H1 (cell line): ENCODE measurements at regions not wholly inside any gene's neighbourhood (a gene's known extent, or its start where the extent isn't known, plus 50 kb on each side); places are given as distances from the start of the nearest gene placed in this dataset.

Source experiments
- ATF3 ChIP-seq: IDR thresholded peaks from 2 replicates; pipeline ENCODE4 v1.6.1; 2011; ENCODE audit warnings: low read depth, mild to moderate bottlenecking, low read length; ENCODE audit not compliant: insufficient read depth
- CEBPB ChIP-seq: IDR thresholded peaks from 2 replicates; pipeline ENCODE4 v1.6.1; 2012; ENCODE audit warnings: low read depth, low read length
- CTCF ChIP-seq, 3 experiments: IDR thresholded peaks; 1 replicate in 2 of 3; 2 replicates in 1 of 3; pipeline versions ENCODE4 v1.5.1 to v1.6.1; 2011; ENCODE audit warnings: low read length in 3 of 3, mild to moderate bottlenecking in 3 of 3, inconsistent platforms in 2 of 3, low read depth in 1 of 3, moderate library complexity in 1 of 3; ENCODE audit not compliant: insufficient read depth in 1 of 3; ENCODE audit errors: control extremely low read depth in 1 of 3
- EZH2 ChIP-seq: fragments of 200-600 bp; sonication (generic); IDR thresholded peaks from 2 replicates; pipeline ENCODE4 v1.7.1; 2012; ENCODE audit warnings: low read depth, mild to moderate bottlenecking, moderate library complexity, low read length, inconsistent platforms; ENCODE audit not compliant: severe bottlenecking
- RAD21 ChIP-seq, 2 experiments: IDR thresholded peaks in 1 of 2; conservative IDR thresholded peaks in 1 of 2; 2 replicates each; pipeline ENCODE4 v1.6.1; 2011; ENCODE audit warnings: low read depth in 2 of 2, low read length in 2 of 2, improper control_type of control experiment in 1 of 2, inconsistent platforms in 1 of 2, mild to moderate bottlenecking in 1 of 2, moderate library complexity in 1 of 2
- SP1 ChIP-seq: IDR thresholded peaks from 2 replicates; pipeline ENCODE4 v1.6.1; 2011; ENCODE audit warnings: low read depth, low read length
- TAF1 ChIP-seq: IDR thresholded peaks from 2 replicates; pipeline ENCODE4 v1.6.1; 2011; ENCODE audit warnings: mild to moderate bottlenecking, low read depth, low read length

- peak in 2 of 3 experiments; percentile 42 to 54; a peak in 3 of 4 replicates for TF ChIP-seq CTCF (IDR thresholded peaks at IDR 0.05; ENCODE audit: control extremely low read depth in 1 of 3, insufficient read depth in 1 of 3, low read depth in 1 of 3, low read length in 3 of 3)
- no peak for TF ChIP-seq CEBPB
- no peak for TF ChIP-seq ATF3
- TF ChIP-seq TAF1, result no peak
- no peak for TF ChIP-seq EZH2
- TF ChIP-seq SP1, result no peak
- TF ChIP-seq RAD21 (IDR thresholded peaks at IDR 0.05 in 1 of 2, conservative IDR thresholded peaks at IDR 0.05 in 1 of 2; ENCODE audit: low read depth in 2 of 2, low read length in 2 of 2), result peak; percentile 21 to 44; a peak in 3 of 4 replicates
Observed at GRCh38 chr12:24595652-24596235, 353.2 kb downstream of the BCAT1 start.
